Fibroblast of pulmonary artery (primary cell): ENCODE measurements at regions not wholly inside any gene's neighbourhood (a gene's known extent, or its start where the extent isn't known, plus 50 kb on each side); places are given as distances from the start of the nearest gene placed in this dataset.

Experiments used
- DNase-seq: peaks from one replicate; pipeline ENCODE4 v3.0.0-alpha.2; 2010; ENCODE audit warnings: low read depth
- H3K4me3 ChIP-seq: replicated peaks from 2 replicates; pipeline ENCODE4 v1.5.1; 2011; ENCODE audit warnings: low read depth, mild to moderate bottlenecking, control low read depth, low read length, moderate library complexity
- TF ChIP-seq, protein P1 (sequence below): IDR thresholded peaks from 2 replicates; pipeline ENCODE4 v1.5.1; 2011; ENCODE audit warnings: mild to moderate bottlenecking, control low read depth, low read length, inconsistent platforms; ENCODE audit errors: missing control alignments

GRCh38 chr4:67019686-67020437, 525.4 kb downstream of the CENPC start:
- peak; percentile 58 for DNase-seq
- H3K4me3 ChIP-seq, result no peak overlapping the region
- TF ChIP-seq, protein P1, sequence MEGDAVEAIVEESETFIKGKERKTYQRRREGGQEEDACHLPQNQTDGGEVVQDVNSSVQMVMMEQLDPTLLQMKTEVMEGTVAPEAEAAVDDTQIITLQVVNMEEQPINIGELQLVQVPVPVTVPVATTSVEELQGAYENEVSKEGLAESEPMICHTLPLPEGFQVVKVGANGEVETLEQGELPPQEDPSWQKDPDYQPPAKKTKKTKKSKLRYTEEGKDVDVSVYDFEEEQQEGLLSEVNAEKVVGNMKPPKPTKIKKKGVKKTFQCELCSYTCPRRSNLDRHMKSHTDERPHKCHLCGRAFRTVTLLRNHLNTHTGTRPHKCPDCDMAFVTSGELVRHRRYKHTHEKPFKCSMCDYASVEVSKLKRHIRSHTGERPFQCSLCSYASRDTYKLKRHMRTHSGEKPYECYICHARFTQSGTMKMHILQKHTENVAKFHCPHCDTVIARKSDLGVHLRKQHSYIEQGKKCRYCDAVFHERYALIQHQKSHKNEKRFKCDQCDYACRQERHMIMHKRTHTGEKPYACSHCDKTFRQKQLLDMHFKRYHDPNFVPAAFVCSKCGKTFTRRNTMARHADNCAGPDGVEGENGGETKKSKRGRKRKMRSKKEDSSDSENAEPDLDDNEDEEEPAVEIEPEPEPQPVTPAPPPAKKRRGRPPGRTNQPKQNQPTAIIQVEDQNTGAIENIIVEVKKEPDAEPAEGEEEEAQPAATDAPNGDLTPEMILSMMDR, result no peak

GRCh38 chr4:67014592-67014991, 530.7 kb downstream of the CENPC start:
- DNase-seq, result no peak
- H3K4me3 ChIP-seq, result no peak overlapping the region
- TF ChIP-seq, protein P1, result no peak

GRCh38 chr4:67006791-67007190, 538.5 kb downstream of the CENPC start:
- no peak for DNase-seq
- no peak overlapping the region for H3K4me3 ChIP-seq
- TF ChIP-seq, protein P1, result no peak

DNA sequence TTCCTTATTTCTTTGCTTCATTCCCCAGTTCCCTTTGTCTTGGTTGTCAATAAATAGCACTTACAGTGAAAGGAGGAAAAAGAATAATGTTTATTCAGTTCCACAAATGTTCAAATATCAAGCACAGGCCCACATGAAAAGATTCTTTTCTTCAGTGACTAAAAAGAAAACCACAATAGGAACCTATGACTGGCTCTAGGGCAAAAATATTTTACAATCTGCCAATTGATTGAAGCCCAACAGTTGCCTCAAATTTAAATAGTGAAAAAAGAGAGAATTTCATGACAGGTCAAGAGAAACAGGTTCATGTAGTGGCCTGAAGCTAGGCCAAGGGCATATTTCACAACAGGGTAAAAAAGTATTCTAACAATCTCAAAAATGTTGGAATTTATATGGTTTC, 553.8 kb downstream of the CENPC start:
- no peak for DNase-seq
- TF ChIP-seq, protein P1, result no peak
- no peak overlapping the region for H3K4me3 ChIP-seq

GRCh38 chr4:66974665-66975064, 570.6 kb downstream of the CENPC start:
- TF ChIP-seq, protein P1, result no peak
- H3K4me3 ChIP-seq, result no peak overlapping the region
- DNase-seq, result no peak

- TF ChIP-seq, protein P1, result no peak
- peak; percentile 3 for DNase-seq
- H3K4me3 ChIP-seq, result no peak overlapping the region
Measured at GRCh38 chr4:66972087-66972486, 573.2 kb downstream of the CENPC start.

DNA sequence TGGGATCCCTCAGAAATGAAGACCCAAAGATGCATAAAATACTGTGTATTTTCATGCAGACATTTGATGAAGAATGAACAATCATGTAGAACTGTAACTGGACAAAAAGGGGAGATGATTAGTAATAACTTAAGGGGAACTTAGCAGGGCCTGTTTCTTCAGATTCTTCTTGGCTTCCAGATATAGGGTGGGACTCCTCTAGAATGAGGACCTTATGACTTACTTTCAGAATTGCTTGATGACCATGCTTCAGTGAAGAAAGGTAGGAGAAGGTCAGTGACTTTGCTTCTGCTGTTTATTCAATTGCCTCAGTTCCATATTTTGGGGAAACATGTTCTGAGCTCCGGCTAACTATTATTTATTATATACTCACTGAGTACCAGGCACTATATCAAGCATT, 580.8 kb downstream of the CENPC start:
- H3K4me3 ChIP-seq, result no peak overlapping the region
- TF ChIP-seq, protein P1, result no peak
- DNase-seq, result no peak
